Erythroblast (primary cell): ENCODE measurements at regions not wholly inside any gene's neighbourhood (a gene's known extent, or its start where the extent isn't known, plus 50 kb on each side); places are given as distances from the start of the nearest gene placed in this dataset.

Experiments
- GATA1 ChIP-seq: IDR thresholded peaks from 2 replicates; pipeline ENCODE4 v1.6.1; 2011; ENCODE audit warnings: low read depth, mild to moderate bottlenecking, control low read depth, low read length, moderate library complexity
- POLR2A ChIP-seq: IDR thresholded peaks from 2 replicates; pipeline ENCODE4 v1.6.1; 2011; ENCODE audit warnings: mild to moderate bottlenecking, low read length

DNA sequence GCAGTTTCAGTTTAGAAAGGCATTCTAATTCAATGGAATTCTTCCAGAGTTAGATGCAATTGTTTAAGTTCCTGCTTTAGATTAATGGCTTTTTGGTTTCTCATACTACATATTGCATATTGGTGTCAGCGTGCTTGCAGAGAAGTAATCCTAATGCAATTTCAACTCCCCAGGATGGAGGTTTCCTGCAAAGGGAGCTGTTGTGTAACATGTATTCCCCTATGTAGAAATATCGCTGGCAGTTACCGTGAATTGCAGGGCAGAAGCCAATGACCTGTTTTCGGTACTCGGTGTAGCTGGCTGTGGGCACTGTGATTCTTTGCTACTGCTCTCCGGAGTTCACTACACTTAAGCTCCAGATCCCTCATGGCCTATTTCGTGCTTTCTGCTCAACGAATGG lies 256.1 kb upstream of the PTBP2 start:
- TF ChIP-seq POLR2A (no peak), GATA1 (no peak)
